ENCODE measurements at regions not wholly inside any gene's neighbourhood (a gene's known extent, or its start where the extent isn't known, plus 50 kb on each side); places are given as distances from the start of the nearest gene placed in this dataset.

DNA sequence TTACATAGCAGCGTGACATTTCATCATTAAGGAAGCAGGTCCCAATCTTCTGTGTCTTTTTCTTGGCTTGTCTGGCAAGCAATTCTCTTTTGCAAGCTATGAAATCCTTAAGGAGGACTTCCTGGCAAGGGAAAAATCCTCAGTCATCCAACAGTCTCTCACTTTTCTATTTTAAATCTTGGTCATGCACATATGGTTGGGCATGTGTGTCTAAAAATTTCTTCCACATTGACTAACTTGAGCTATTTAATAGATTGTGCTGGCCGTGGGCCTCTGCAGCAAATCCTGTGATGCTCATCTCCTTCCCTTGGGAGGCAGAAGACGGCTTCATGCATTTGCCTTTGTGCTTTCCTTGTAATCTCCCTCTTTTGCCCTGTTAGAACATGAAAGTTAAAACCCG is 634.3 kb upstream of the FANCL start:
- no peaks in the 10 kb centered on the region for H3K79me2 ChIP-seq (ENCODE audit: insufficient read depth, low read length)
- ATAC-seq (ENCODE audit: insufficient read depth, low read depth) (no peak), DNase-seq (no peak)
- no peak overlapping the region for H3K4me3 ChIP-seq (ENCODE audit: low read depth in 1 of 2, low read length in 2 of 2)
- no peaks in the 10 kb centered on the region for H4K20me1 ChIP-seq (ENCODE audit: insufficient read depth, low read length)
- no peaks in the 10 kb centered on the region for H3K27me3 ChIP-seq (ENCODE audit: insufficient read depth, low read length, poor library complexity)
- no peaks in the 10 kb centered on the region for H3K36me3 ChIP-seq (ENCODE audit: insufficient read depth, low read length)
- H3K4me1 ChIP-seq (ENCODE audit: insufficient read depth, low read length): no peaks in the 10 kb centered on the region
- H3K27ac ChIP-seq (ENCODE audit: low read length): no peak overlapping the region
- H3K4me2 ChIP-seq (ENCODE audit: insufficient read depth, low read length): no peak overlapping the region
- H2AFZ ChIP-seq (ENCODE audit: low read depth, low read length): no peak overlapping the region
- H3K9me3 ChIP-seq (ENCODE audit: insufficient read depth, low read length, severe bottlenecking): no peaks in the 10 kb centered on the region
- no peak overlapping the region for H3K9ac ChIP-seq (ENCODE audit: low read depth, low read length)
- TF ChIP-seq, protein P1, sequence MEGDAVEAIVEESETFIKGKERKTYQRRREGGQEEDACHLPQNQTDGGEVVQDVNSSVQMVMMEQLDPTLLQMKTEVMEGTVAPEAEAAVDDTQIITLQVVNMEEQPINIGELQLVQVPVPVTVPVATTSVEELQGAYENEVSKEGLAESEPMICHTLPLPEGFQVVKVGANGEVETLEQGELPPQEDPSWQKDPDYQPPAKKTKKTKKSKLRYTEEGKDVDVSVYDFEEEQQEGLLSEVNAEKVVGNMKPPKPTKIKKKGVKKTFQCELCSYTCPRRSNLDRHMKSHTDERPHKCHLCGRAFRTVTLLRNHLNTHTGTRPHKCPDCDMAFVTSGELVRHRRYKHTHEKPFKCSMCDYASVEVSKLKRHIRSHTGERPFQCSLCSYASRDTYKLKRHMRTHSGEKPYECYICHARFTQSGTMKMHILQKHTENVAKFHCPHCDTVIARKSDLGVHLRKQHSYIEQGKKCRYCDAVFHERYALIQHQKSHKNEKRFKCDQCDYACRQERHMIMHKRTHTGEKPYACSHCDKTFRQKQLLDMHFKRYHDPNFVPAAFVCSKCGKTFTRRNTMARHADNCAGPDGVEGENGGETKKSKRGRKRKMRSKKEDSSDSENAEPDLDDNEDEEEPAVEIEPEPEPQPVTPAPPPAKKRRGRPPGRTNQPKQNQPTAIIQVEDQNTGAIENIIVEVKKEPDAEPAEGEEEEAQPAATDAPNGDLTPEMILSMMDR (IDR thresholded peaks at IDR 0.05; ENCODE audit: borderline replicate concordance, extremely low read depth, low read length, poor library complexity, severe bottlenecking): no peak
- no peak for TF ChIP-seq EZH2 (IDR thresholded peaks at IDR 0.05; ENCODE audit: borderline replicate concordance, low read depth, low read length, severe bottlenecking)

GRCh38 chr2:58871469-58872142 is 630.5 kb upstream of the FANCL start:
- H3K79me2 ChIP-seq (ENCODE audit: insufficient read depth, low read length): no peaks in the 10 kb centered on the region
- H3K27me3 ChIP-seq (ENCODE audit: insufficient read depth, low read length, poor library complexity): no peaks in the 10 kb centered on the region
- no peak overlapping the region for H3K9ac ChIP-seq (ENCODE audit: low read depth, low read length)
- peaks cover 3% of the 10 kb centered on the region for H3K4me1 ChIP-seq (ENCODE audit: insufficient read depth, low read length)
- H3K36me3 ChIP-seq (ENCODE audit: insufficient read depth, low read length): no peaks in the 10 kb centered on the region
- DNase-seq (no peak), ATAC-seq (ENCODE audit: insufficient read depth, low read depth) (no peak)
- no peaks in the 10 kb centered on the region for H4K20me1 ChIP-seq (ENCODE audit: insufficient read depth, low read length)
- H2AFZ ChIP-seq (ENCODE audit: low read depth, low read length): no peak overlapping the region
- no peak overlapping the region for H3K27ac ChIP-seq (ENCODE audit: low read length)
- no peak overlapping the region for H3K4me2 ChIP-seq (ENCODE audit: insufficient read depth, low read length)
- no peaks in the 10 kb centered on the region for H3K9me3 ChIP-seq (ENCODE audit: insufficient read depth, low read length, severe bottlenecking)
- no peak overlapping the region for H3K4me3 ChIP-seq (ENCODE audit: low read depth in 1 of 2, low read length in 2 of 2)
- TF ChIP-seq EZH2 (IDR thresholded peaks at IDR 0.05; ENCODE audit: borderline replicate concordance, low read depth, low read length, severe bottlenecking): no peak
- TF ChIP-seq, protein P1 (IDR thresholded peaks at IDR 0.05; ENCODE audit: borderline replicate concordance, extremely low read depth, low read length, poor library complexity, severe bottlenecking): peak; percentile 39

- no peaks in the 10 kb centered on the region for H3K27me3 ChIP-seq (ENCODE audit: insufficient read depth, low read length, poor library complexity)
These were observed 629.6 kb upstream of the FANCL start for GRCh38 chr2:58870704-58871103.

More at GRCh38 chr2:58870704-58871103, 629.6 kb upstream of the FANCL start:
- TF ChIP-seq EZH2 (IDR thresholded peaks at IDR 0.05; ENCODE audit: borderline replicate concordance, low read depth, low read length, severe bottlenecking): no peak
- TF ChIP-seq, protein P1 (IDR thresholded peaks at IDR 0.05; ENCODE audit: borderline replicate concordance, extremely low read depth, low read length, poor library complexity, severe bottlenecking): no peak
- H3K4me2 ChIP-seq (ENCODE audit: insufficient read depth, low read length): no peak overlapping the region
- ATAC-seq (ENCODE audit: insufficient read depth, low read depth): no peak
- H2AFZ ChIP-seq (ENCODE audit: low read depth, low read length): no peak overlapping the region
- H3K4me1 ChIP-seq (ENCODE audit: insufficient read depth, low read length): peaks cover 12% of the 10 kb centered on the region
- no peaks in the 10 kb centered on the region for H3K79me2 ChIP-seq (ENCODE audit: insufficient read depth, low read length)
- H3K9me3 ChIP-seq (ENCODE audit: insufficient read depth, low read length, severe bottlenecking): no peaks in the 10 kb centered on the region
- H3K4me3 ChIP-seq (ENCODE audit: low read depth in 1 of 2, low read length in 2 of 2): no peak overlapping the region
- no peaks in the 10 kb centered on the region for H4K20me1 ChIP-seq (ENCODE audit: insufficient read depth, low read length)
- H3K36me3 ChIP-seq (ENCODE audit: insufficient read depth, low read length): no peaks in the 10 kb centered on the region
- H3K27ac ChIP-seq (ENCODE audit: low read length): no peak overlapping the region
- no peak for DNase-seq
- H3K9ac ChIP-seq (ENCODE audit: low read depth, low read length): no peak overlapping the region
